Suppressor macrophage treated with lipopolysaccharide for 4 hours (primary cell): ENCODE measurements at regions not wholly inside any gene's neighbourhood (a gene's known extent, or its start where the extent isn't known, plus 50 kb on each side); places are given as distances from the start of the nearest gene placed in this dataset.

Source experiments
- DNase-seq: peaks from one replicate; pipeline ENCODE4 v3.0.0-alpha.2; 2020

DNA sequence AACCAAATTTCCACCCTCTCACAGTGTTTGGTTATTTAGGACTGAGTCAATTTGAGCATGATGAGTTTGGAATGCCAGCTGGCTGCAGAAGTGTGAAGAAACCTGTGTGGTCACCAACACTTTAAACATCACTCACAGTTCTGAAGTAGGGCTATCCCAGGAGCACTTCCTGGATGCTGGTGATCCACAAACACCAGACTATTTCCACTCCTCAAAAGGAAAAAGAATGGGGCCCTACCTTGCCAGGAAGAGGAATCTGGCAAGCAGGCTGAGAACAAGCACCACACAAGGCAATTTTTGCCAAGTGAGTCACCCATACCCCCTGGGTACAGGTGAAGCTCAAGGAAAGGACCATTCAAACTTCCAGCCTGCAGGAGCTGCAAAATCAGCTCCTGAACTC lies 294.2 kb upstream of the PTGER4 start:
- peak; percentile 47 for DNase-seq

DNA sequence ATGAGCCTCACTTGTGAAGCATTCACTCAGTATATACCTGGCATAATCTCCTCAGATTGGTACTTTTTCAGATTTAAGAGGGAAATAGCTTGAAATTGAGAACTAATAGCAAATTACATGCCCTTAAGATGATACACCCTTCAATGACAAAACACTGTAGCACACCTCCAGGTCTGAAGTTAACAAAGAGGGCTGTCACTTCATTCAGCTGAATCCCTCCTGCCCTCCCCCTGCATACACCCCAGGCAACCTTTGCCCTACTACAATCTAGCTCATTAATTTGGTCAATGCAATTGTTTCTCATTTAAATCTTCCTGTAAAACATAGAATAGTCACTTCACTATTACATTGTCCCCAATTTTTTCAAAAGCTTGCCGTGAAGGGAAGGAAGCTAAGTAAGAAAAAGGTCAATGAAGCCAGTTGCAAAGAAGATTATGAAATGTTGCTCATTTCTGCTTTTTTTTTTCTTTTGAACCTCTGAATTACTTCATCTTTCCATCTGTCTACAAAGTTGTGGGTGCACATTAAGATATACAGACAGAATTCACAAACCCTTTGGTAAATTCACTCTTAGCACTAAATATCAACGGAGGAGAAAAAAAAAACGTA lies 294.8 kb upstream of the PTGER4 start:
- peak; percentile 81 for DNase-seq

GRCh38 chr5:40383749-40384651 lies 295.7 kb upstream of the PTGER4 start:
- peak; percentile 47 for DNase-seq

GRCh38 chr5:40381676-40382363 lies 297.9 kb upstream of the PTGER4 start:
- DNase-seq, result no peak

GRCh38 chr5:40381016-40381415 lies 298.7 kb upstream of the PTGER4 start:
- no peak for DNase-seq

DNA sequence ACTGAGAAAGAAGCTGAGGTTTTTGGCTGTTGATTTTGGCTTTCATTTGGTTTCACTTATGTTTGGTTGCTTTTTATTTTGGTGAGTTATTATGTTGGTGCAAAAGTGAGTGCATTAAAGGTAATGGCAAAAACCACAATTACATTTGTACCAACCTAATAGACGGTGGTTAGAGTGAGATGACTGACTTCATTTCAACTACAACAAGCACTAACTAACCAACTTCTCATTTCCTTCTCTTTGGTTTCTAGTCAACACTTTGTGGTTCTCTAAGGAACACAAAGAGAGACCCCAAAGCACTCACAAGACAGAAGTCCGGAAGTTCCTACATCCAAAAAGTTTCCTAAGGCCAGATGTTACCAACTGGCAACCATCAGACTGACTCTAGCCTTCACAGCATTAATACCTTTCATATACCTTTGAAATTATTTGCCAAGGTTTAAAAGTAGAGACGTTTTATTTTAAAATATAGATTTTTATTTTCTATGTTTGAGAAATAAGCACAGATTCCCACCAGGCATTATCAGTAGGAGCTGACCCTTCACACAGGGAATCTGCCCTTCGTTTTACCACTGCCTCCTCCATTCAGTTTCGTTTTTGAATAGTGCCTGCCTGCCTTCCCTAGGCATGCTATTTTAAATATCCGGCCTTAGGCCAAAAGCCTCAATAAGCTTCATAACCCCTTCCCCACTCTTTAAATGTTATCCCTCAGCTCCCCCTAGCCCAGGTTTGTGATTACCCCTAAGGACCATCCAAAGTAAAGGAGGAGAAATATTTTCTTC lies 301.1 kb upstream of the PTGER4 start:
- DNase-seq, result peak; percentile 48

DNA sequence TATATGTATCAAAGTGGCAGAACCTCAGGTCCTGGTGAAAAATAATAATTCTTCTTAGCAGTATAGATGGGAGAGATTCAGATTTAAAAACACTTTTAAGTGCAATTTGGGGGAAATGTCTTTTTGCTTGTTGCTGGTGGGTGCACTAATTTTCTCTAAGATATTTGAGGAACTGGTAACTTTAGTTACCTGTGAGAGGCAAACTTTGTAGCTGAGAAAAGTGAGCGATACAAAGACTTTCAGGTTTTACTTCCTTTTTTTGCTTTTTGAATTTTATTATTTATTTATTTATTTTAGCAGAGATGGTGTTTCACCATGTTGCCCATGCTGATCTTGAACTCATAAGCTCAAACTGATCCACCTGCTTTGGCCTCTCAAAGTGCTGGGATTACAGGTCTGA lies 303.1 kb upstream of the PTGER4 start:
- DNase-seq, result no peak

- no peak for DNase-seq
These were observed 304.9 kb upstream of the PTGER4 start for GRCh38 chr5:40374853-40375252.

DNA sequence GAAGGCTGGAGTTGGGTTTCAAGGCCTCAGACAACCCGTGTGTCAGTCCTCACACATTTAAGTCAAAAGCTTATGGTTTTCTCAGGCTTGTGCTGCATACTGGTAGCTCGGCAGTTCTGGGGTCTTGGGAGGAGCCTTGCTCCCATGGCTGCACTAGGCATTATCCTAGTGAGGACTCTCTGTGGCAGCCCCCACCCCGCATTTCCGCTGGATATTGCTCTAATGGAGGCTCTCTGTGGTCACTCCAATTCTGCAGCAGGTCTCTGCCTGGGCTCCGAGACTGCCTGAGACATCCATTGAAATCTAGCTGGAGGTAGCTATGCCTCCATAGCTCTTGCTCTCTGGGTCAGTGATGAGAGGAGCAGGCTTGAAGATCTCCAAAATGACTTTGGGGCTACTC lies 311.5 kb upstream of the PTGER4 start:
- DNase-seq, result no peak

- DNase-seq, result no peak
These were observed 312.5 kb upstream of the PTGER4 start for GRCh38 chr5:40367255-40367654.

DNA sequence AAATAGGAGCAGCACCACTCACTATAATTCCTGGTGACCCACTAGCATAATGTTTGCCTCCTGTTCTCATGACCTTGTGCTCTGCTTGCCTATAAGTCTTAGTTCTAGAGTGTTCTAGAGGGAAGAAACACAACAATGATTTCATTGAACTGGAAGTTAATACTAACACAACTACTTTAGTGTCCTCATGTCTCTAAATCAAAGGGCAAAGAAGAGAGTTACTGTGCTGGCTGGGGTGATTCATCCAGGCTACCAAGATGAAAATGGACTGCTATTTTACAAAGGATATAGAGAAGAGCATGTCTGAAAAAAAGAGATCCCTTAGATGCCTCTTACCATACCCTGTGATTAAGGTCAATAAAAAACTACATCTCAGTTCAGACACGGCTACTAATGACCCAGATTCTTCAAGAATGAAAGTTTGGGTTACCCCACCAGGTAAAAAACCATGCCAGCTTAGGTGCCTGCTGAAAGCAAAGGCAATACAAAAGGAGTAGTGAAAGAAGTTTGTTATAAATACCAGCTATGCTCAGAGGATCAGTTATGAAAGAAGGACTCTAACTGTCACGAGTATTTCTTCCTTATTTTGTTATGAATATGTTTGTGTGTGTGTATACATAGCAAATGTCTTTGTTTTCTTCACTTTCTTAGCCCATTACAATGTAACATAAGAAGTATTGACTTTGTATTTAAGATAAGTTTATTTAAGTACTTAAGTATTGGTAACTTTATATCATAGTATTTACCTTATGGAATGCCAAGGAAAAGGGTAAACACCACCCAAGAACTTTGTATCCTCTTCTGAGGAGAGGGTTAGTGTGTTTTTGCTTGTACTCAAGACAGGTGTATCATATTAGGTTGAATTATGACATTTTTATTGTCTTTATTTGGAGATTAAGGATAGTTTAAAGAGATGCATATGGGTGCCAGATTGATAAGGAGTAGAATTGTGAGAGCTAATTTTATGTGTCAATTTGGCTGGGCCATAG lies 314.1 kb upstream of the PTGER4 start:
- peak; percentile 72 for DNase-seq

GRCh38 chr5:40364441-40364840 lies 315.3 kb upstream of the PTGER4 start:
- DNase-seq, result no peak

- no peak for DNase-seq
These were observed 318.3 kb upstream of the PTGER4 start for GRCh38 chr5:40361378-40361777.

DNA sequence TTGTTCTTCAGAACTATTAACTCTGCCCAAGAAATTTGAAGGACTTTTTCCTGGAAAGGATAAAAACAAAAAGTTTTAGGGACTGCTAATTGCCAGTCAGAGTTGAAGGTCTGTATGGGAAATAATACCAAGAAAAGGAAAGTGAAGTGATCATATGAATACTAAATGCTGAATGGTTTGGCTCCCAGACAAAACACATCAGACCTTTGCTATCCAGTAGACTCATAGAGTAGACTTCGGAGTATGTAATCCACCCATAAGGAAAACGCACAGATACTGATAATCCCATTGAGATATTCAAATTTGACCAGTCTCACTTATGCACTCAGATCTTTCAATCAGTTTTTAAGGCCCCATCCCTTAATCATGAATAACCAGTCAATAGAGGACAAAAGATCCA lies 319.0 kb upstream of the PTGER4 start:
- DNase-seq, result no peak

- no peak for DNase-seq
These were observed 319.9 kb upstream of the PTGER4 start for GRCh38 chr5:40359832-40360231.

- no peak for DNase-seq
These were observed 320.6 kb upstream of the PTGER4 start for GRCh38 chr5:40359093-40359492.

GRCh38 chr5:40356248-40356647 lies 323.5 kb upstream of the PTGER4 start:
- peak; percentile 84 for DNase-seq

DNA sequence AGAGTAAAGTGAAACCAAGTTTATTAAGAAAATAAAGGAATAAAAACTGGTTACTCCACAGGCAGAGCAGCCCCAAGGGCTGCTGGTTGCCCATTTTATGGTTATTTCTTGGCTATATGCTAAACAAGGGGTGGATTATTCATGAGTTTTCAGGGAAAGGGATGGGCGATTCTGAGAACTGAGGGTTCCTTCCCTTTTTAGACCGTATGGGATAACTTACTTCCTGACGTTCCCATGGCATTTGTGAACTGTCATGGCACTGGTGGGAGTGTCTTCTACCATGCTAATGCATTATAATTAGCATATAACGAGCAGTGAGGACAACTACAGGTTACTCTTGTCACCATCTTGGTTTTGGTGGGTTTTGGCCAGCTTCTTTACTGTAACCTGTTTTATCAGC lies 323.9 kb upstream of the PTGER4 start:
- peak; percentile 70 for DNase-seq

DNA sequence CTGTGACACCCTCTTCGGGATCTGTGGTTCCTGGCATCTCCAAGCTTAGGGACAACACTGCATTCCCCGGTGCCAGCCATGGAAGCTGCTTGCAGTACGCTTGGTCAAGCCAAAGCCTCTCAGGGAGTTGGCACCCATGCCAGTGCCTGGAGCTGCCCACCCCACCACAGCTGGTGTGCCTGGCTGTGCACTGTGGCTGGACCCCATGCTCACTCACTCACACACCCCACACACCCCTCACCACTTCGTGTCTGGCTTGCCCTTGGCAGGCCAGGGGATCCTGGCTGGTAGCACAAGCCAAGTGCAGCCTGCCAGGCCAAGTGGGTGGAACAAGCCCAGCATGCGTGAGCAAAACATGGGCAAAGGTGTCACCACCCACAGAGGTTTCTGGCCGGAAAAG lies 324.5 kb upstream of the PTGER4 start:
- no peak for DNase-seq

- DNase-seq, result no peak
These were observed 325.5 kb upstream of the PTGER4 start for GRCh38 chr5:40354171-40354570.

DNA sequence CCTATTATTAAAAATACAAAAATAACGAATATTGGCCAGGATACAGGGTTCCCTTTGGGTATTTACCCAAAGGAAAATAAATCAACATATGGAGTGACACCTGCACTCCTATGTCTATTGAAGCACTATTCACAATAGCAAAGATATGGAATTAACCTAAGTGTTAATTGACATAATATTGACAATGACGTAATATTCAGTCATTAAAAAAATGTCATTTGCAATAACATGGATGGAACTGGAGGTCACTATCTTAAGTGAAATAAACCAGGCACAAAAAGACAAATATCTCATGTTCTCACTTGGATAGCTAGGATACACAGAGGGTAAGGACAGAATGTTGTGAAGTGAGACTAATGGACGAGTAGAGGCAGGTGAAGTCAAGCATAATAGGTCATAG lies 326.3 kb upstream of the PTGER4 start:
- no peak for DNase-seq
